ENCODE measurements at regions not wholly inside any gene's neighbourhood (a gene's known extent, or its start where the extent isn't known, plus 50 kb on each side); places are given as distances from the start of the nearest gene placed in this dataset.

- Histone ChIP-seq H4K5ac (ENCODE audit: insufficient read length, low read depth, low read length) (no peak overlapping the region), H3K18ac (ENCODE audit: extremely low read depth, low read length) (no peak overlapping the region), H3K56ac (replicated peaks; ENCODE audit: insufficient read length, low read depth, low read length) (no peak overlapping the region), H2BK120ac (replicated peaks; ENCODE audit: low read depth, low read length) (no peak overlapping the region), H3K4me3 (ENCODE audit: extremely low read depth in 1 of 4, insufficient read depth in 2 of 4, low read depth in 3 of 4, low read length in 4 of 4) (peak overlapping the region; percentile 13 to 59 (median 31); a peak in 7 of 8 replicates), H3K23ac (ENCODE audit: insufficient read length) (no peak overlapping the region), H3K9me3 (ENCODE audit: insufficient read depth in 2 of 2, low read depth in 1 of 2, low read length in 1 of 2) (no peaks in the 10 kb centered on the region), H4K20me1 (replicated peaks in 1 of 2; ENCODE audit: control insufficient read depth in 1 of 2, insufficient read depth in 2 of 2, low read length in 2 of 2) (no peaks in the 10 kb centered on the region), H3K27me3 (replicated peaks in 1 of 4; ENCODE audit: control insufficient read depth in 3 of 4, extremely low read depth in 1 of 4, insufficient read depth in 3 of 4, low read length in 3 of 4) (no peaks in the 10 kb centered on the region), H3K4me2 (ENCODE audit: insufficient read depth in 1 of 2, low read depth in 2 of 2, low read length in 2 of 2) (peak overlapping the region; percentile 16 to 60; a peak in 3 of 4 replicates), H2BK5ac (ENCODE audit: low read depth, low read length) (no peak overlapping the region), H2AK5ac (ENCODE audit: low read depth, low read length) (no peak overlapping the region), H2BK20ac (ENCODE audit: low read length) (no peak overlapping the region), H3K23me2 (ENCODE audit: low read depth, low read length) (peaks cover 3% of the 10 kb centered on the region; the same call in 1 of the 2 replicates), H3K79me1 (ENCODE audit: low read depth, low read length) (no peaks in the 10 kb centered on the region), H4K91ac (replicated peaks; ENCODE audit: insufficient read length, low read length) (no peak overlapping the region), H2BK12ac (ENCODE audit: low read depth, low read length) (no peak overlapping the region), H3K27ac (ENCODE audit: low read depth, low read length) (no peak overlapping the region), H2AFZ (ENCODE audit: low read length) (no peak overlapping the region), H3K79me2 (ENCODE audit: control insufficient read depth in 1 of 2, insufficient read depth in 2 of 2, low read length in 2 of 2) (no peaks in the 10 kb centered on the region), H3K36me3 (ENCODE audit: control insufficient read depth in 2 of 4, insufficient read depth in 4 of 4, low read length in 3 of 4) (no peaks in the 10 kb centered on the region), H3K4ac (replicated peaks; ENCODE audit: insufficient read length, low read depth, low read length) (no peak overlapping the region), H3K9ac (replicated peaks in 1 of 4; ENCODE audit: extremely low read depth in 1 of 4, low read depth in 3 of 4, low read length in 3 of 4) (no peak overlapping the region), H2BK15ac (ENCODE audit: low read length) (no peak overlapping the region), H3K4me1 (replicated peaks in 1 of 4; ENCODE audit: control insufficient read depth in 3 of 4, insufficient read depth in 4 of 4, low read length in 3 of 4) (peaks cover 0 to 2% (median 0%) of the 10 kb centered on the region in 4 experiments; a peak in 1 of 7 replicates), H3K14ac (ENCODE audit: insufficient read length) (no peak overlapping the region), H4K8ac (ENCODE audit: extremely low read depth, insufficient read depth, low read length) (no peak overlapping the region)
- 36% methylated on average over 33 of the region's 42 CpGs; no CpG with 5 or more reads in 1 of the 2 experiments for WGBS, 2 experiments (ENCODE audit: extremely low coverage in 1 of 2, insufficient coverage in 1 of 2, insufficient read length in 1 of 2, insufficient replicate concordance in 2 of 2, low coverage in 1 of 2, low lambda C conversion rate in 2 of 2, missing lambda C conversion rate in 1 of 2)
- TF ChIP-seq KDM4A (IDR thresholded peaks at IDR 0.05; ENCODE audit: low read depth, low read length, severe bottlenecking) (peak; percentile 41), MAFK (IDR thresholded peaks at IDR 0.05; ENCODE audit: low read depth, low read length) (no peak), RAD21 (IDR thresholded peaks at IDR 0.05 in 1 of 2, conservative IDR thresholded peaks at IDR 0.05 in 1 of 2; ENCODE audit: low read depth in 2 of 2, low read length in 2 of 2) (peak; percentile 18 to 38; a peak in 3 of 4 replicates)
- TF ChIP-seq, protein P1, sequence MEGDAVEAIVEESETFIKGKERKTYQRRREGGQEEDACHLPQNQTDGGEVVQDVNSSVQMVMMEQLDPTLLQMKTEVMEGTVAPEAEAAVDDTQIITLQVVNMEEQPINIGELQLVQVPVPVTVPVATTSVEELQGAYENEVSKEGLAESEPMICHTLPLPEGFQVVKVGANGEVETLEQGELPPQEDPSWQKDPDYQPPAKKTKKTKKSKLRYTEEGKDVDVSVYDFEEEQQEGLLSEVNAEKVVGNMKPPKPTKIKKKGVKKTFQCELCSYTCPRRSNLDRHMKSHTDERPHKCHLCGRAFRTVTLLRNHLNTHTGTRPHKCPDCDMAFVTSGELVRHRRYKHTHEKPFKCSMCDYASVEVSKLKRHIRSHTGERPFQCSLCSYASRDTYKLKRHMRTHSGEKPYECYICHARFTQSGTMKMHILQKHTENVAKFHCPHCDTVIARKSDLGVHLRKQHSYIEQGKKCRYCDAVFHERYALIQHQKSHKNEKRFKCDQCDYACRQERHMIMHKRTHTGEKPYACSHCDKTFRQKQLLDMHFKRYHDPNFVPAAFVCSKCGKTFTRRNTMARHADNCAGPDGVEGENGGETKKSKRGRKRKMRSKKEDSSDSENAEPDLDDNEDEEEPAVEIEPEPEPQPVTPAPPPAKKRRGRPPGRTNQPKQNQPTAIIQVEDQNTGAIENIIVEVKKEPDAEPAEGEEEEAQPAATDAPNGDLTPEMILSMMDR (IDR thresholded peaks at IDR 0.05; ENCODE audit: control extremely low read depth in 1 of 3, insufficient read depth in 1 of 3, low read depth in 1 of 3, low read length in 3 of 3) = peak; percentile 39 to 57 (median 55)
- POLR2A ChIA-PET (ENCODE audit: partially characterized antibody) = no interaction called here
- CTCF ChIA-PET (ENCODE audit: partially characterized antibody) = no interaction called here
- DNase-seq (ENCODE audit: low read depth in 1 of 2, low spot score in 2 of 2) (peak in 1 of 2 experiments; percentile 68), FAIRE-seq (no peak)
These were observed 57.8 kb upstream of the ALDH3B2 start for GRCh38 chr11:67732045-67732787.

All from H1 (cell line).